Gastrocnemius medialis (tissue), 4 donors: ENCODE measurements at regions not wholly inside any gene's neighbourhood (a gene's known extent, or its start where the extent isn't known, plus 50 kb on each side); places are given as distances from the start of the nearest gene placed in this dataset.

Experiments
- POLR2A ChIP-seq, 2 donors: fragments of 450-650 bp; IDR thresholded peaks; one replicate each; pipeline ENCODE4 v1.6.1; 2017; ENCODE audit warnings: antibody characterized with exemption in 2 of 2, mild to moderate bottlenecking in 2 of 2, moderate library complexity in 2 of 2
- TF ChIP-seq, protein P1 (sequence below), 5 experiments: fragments of 450-650 bp in 3 of 5; fragments of 200-600 bp in 2 of 5; sonication (generic) in 2 of 5; IDR thresholded peaks in 4 of 5; conservative IDR thresholded peaks in 1 of 5; 1 replicate in 4 of 5; 2 replicates in 1 of 5; pipeline ENCODE4 v1.5.1; 2016 to 2019; ENCODE audit warnings: antibody characterized with exemption in 5 of 5, mild to moderate bottlenecking in 3 of 5, moderate library complexity in 3 of 5

DNA sequence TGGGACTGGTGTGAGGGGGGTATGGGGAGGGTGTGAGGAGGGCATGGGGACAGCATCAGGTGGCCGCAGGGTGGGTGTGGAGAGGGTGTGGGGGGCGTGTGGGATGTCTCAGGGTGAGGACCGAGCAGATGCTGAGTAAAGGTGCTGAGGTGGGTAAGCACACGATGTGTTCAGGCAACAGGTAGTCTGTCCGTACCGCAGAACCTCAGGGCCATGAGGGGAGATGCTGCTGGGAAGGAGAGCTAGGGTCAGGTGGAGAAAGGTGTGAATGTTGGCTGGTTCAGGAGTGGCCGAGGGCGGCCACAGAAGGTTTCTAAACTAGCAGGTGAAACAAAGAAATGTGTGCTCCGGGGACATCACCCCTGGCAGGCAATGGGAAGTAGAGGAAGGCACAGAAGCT, 80.0 kb upstream of the CDH5 start:
- TF ChIP-seq, protein P1, sequence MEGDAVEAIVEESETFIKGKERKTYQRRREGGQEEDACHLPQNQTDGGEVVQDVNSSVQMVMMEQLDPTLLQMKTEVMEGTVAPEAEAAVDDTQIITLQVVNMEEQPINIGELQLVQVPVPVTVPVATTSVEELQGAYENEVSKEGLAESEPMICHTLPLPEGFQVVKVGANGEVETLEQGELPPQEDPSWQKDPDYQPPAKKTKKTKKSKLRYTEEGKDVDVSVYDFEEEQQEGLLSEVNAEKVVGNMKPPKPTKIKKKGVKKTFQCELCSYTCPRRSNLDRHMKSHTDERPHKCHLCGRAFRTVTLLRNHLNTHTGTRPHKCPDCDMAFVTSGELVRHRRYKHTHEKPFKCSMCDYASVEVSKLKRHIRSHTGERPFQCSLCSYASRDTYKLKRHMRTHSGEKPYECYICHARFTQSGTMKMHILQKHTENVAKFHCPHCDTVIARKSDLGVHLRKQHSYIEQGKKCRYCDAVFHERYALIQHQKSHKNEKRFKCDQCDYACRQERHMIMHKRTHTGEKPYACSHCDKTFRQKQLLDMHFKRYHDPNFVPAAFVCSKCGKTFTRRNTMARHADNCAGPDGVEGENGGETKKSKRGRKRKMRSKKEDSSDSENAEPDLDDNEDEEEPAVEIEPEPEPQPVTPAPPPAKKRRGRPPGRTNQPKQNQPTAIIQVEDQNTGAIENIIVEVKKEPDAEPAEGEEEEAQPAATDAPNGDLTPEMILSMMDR (IDR thresholded peaks at IDR 0.05 in 4 of 5, conservative IDR thresholded peaks at IDR 0.05 in 1 of 5), result no peak
- no peak for TF ChIP-seq POLR2A (IDR thresholded peaks at IDR 0.05)
